HG03175 (cell line): ENCODE measurements at regions not wholly inside any gene's neighbourhood (a gene's known extent, or its start where the extent isn't known, plus 50 kb on each side); places are given as distances from the start of the nearest gene placed in this dataset.

Experiments
- ATAC-seq: cut with Tn5 transposase; IDR thresholded peaks from one replicate; pipeline ENCODE4 v1.9.1; 2021; ENCODE audit warnings: mild to moderate bottlenecking, moderate library complexity; ENCODE audit not compliant: unreplicated experiment

DNA sequence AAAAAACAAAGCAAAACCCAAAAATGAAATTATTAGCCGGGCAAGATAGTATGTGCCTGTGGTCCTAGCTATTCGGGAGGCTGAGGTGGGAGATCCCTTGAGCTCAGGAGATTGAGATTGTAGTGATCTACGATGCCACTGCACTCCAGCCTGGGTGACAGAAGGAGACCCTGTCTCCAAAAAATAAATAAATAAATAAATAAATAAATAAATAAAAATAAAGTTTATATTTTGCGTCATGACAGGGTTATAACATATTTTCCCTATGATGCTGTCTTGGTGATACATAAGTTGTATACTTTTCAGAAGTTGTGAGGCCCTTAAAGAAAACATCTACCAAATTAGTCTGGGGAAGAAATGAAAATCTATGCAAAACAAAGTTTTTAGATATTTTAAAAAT is 94.5 kb upstream of the MKLN1 start:
- no peak for ATAC-seq

DNA sequence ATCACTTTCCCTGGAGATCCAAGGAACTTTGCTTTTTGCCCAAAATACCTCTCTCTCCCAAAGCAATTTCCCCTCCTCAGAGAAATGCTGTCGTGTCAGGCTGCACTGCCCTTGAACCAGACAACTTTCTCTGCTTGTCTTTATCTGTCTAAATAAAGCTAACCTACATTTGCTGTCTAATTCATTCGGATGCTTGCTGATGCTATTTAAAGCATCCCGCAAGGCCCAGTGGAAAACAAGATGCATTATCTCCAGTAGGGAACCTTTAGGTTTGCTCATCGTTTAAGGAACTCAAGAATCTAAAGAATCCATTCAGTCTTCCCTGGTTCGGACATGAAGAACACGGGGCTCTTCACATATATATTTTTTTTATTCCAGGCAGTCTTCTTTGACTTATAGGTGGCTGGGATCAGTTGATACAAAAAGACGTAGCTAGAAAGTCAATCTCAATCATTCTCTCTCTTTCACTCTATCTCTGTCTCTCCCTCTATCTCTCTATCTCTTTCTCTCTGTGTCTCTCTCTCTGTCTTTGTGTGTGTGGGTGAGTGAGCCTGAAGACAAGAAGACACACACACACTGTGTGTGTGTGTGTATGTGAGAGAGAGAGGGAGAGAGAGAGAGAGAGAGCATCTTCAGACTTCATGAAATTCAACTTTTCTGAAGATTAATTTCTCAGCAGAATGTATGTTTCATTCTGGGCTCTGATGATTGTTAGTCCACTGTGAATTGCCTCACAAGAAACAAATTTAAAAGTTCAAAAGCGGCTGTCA is 92.8 kb upstream of the MKLN1 start:
- no peak for ATAC-seq

DNA sequence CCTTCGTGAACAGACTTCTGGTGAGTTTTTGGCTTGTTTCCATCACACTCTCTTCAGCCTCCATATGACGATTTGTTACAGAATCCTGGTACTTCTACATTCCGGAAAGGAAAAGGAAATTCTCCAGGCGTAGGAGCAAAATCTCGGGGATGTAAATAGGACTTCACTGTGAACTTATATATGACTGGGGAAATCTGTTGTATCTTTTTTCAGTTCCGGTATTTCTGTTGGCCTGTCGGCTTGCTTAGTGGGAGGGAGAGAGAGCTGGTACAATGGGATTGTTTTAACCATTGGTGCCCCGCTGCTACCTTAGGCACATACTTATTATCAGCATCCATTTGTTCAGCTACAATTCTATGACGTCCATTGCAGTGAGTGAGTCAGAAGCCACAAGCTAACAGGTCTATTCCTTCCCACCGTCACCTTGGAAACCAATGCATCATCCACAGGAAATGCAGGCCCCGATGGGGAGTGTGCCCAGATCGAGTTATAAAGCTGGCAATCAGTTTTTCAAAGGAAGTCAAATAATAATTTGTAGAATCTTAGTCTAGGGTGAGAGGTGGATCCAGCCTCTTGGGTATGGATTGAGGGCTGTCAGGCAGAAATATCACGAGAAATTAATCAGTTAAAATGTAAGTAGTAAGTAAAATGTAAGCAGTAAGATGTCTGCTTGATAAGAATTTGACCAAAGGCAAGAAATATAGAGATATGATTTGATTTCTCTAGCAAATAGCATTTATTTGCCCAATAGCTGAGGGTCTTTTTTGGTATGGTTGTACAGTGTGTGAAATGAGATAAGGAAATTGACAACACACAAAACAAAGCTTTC is 92.0 kb upstream of the MKLN1 start:
- ATAC-seq: no peak

DNA sequence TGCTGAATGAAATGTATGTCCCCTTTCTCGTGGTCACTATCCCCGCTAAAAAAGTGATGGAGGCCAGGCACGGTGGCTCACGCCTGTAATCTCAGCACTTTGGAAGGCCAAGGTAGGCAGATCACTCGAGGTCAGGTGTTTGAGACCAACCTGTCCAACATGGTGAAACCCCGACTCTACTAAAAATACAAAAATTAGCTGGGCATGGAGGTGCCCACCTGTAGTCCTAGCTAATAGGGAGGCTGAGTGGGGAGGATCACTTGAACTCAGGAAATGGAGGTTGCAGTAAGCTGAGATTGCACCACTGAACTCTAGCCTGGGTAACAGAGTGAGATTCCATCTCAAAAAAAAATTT is 91.4 kb upstream of the MKLN1 start:
- ATAC-seq: no peak

DNA sequence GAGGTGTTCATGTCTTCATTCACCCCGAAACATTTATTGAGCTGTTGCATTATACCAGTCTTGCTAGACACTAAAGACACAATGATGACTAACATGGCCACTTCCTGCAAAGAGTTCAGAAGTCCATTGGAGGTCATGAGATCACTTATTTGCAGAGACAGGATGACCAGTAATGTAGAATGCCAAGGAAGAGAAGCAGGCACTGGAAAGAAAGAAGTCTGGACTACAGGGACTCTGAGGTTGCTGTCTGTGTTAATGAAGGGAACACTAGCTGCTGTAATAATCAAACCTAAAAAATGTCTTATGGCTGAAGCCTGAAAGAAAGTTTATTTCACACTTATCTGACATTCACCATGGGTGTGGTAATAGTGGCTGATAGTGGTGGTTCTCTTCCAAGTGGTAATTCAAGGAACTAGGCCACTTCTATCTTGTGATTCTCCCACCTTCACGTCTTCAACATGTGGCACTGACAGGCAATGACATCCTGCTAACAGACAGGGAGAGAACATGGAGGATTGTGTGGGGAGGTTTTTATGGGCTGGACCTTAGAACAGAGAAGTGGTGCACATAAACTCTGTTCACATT is 89.2 kb upstream of the MKLN1 start:
- no peak for ATAC-seq

DNA sequence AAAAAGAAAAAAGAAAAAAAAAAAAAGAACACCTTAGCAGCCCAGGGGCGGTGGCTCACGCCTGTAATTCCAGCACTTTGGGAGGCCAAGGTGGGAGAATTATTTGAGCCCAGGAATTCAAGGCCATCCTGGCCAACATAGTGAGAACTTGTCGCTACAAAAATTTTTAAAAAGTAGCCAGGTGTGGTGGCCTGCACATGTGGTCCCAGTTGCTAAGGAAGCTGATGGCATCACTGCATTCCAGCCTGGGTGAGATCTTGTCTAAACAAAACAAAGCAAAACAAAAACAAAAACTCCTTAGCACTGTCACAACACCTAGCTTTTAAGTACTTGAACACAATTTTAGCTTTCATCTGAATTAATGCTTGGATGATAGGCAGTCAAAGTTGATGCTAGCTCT is 86.3 kb upstream of the MKLN1 start:
- no peak for ATAC-seq

DNA sequence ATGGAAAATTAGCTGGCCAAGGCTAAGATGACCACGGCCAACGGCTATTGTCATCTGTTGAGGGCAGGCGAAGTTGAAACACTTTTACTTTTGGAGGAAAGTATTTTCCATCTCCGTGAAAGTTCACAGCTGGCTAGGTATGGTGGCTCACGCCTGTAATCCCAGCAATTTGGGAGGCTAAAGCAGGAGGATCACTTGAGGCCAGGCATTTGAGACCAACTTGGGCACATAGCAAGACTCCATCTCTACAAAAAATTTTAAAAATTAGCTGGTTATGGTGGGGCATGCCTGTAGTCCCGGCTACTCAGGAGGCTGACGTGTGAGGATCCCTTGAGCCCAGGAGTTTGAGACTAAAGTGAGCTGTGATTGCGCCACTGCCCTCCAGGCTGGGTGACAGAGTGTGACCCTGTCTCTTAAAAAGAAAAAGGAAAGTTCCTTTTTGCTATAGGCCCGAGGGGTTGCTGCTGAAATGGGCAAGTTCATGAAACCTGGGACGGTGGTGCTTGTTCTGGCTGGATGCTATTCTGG is 85.5 kb upstream of the MKLN1 start:
- no peak for ATAC-seq

DNA sequence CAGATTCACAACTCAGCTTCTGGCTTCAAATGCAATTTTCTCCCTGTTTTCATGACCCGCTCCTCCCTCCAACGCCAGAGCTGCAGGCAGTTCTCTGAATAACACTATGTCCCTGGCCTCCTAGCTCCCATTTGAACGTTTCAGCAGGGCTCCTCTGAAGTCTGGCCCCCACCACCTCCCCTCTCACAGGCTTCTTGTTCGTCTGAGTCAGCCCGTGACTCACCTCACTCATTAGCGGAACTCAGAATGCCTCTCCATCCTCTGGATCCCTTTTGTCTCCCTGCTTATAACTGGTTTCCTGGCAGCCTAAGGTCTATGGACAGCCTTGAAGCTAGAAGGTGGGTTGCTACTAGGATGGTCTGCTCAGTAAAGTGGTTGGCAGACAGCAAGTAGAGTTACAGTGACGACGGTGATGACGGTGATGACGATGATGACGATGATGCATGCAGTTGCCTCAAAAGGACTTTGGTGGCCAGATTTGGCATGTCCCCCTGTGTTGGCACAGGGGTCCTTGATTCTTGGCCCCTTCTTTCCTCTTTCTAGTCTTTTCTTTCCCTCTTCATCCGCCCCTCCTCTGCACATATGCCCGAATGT is 83.3 kb upstream of the MKLN1 start:
- ATAC-seq: no peak

DNA sequence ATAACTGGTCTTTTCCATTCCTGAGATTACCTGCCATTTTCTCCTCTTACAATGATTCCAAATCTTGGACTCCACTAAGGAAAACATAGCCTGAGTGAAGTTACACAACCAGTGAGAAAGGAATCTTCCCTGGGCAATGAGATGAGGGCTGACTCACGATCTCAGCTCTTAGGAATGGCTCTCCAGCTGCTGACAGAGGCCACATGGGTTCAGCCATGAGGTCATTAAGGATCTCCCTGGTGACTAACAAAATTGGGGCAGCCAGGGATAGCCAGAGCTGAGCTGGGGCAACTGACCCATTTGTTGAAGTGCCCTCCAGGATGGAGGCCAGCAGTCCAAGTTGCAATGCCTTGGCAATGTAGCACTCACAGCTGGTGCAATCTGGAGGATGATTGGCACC is 78.7 kb upstream of the MKLN1 start:
- ATAC-seq: no peak

DNA sequence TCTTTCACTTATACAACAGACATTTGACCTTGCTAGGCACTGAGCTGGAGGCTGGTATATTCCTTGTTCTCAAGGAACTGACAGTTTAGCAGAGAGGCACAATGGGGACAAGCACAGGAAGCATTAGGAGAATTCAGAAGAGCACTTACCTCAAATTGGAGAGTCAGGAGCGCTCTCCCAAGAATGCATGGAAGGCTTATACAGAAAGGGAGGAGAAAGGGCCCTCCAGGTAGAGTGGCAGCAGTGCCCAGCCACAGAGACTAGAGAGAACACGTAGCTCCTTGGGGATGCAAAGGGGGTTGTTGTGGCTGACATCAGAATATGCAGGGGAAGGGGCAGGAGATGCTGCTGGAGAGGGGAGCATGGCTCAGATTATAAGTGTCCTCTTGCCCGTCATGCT is 78.2 kb upstream of the MKLN1 start:
- no peak for ATAC-seq

DNA sequence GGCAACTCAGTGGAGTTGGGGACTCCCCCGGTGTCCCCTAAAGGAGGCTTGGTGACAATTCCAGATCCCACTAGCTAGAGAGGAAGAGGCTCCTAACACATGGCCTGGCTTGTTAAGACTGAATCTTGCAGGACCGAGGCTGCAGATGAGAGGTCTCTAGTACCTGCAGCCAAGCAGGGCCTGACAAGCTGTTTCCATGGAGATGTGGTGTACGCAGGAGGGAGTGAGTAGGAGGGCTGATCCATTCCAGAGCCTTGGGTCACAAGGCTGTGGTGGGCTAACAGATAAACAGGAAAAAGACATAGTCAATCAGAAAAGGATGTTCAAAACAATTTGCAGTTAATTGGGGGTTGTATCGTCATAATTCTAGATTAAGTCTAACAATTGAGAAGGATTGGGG is 77.3 kb upstream of the MKLN1 start:
- no peak for ATAC-seq

DNA sequence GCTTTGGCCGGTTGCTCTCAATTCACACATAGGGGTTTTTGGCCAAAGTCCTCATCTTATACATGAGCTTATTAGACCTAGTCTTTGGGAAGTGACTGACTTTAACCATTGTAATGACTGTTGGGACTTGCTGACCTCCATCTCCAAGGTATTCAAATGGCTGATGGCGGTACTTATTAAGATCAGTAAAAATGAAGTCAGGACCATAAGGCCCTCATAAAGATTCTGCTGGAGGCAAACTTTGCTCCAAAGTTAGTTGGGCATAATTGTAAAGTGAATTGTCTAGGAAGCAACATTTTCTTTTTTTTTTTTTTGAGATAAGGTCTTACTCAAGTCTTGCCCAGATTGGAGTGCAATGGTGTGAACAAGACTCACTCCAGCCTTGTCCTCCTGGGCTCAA is 76.3 kb upstream of the MKLN1 start:
- no peak for ATAC-seq

DNA sequence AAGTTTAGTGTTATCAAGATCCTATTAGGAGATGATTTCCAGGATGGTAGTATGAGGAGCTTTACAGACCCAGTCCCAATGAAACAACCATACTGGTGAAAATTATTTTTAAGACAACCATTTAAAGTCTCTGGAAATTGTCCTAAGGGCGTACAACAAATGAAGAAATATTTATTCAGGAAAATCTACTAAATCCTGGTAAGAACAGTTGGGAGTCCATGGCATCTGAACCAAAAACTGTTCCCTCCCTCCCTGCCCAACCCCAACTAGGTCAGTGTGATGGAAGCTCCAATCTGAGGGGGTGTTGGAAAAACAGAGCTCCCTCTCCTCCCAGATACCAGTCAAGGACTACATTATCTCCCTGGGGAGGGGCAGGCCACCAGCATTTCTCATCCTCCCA is 74.7 kb upstream of the MKLN1 start:
- ATAC-seq: no peak

DNA sequence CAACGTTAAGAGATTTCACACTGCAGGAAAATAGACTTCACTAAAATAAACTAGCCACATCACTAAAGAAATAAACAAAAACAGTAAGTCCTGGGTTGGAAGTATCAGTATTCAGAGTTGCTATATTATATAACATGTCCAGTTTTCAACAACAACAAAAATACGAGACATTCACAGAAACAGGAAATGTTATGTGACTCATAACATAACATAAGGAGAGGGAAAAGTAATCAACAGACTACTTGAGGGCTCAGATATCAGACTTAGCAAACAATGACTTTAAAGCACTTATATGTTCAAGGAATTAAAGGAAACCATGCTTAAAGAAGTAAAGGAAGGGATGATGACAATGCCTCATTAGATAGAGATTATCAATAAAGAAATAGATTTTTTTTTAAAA is 73.5 kb upstream of the MKLN1 start:
- no peak for ATAC-seq

DNA sequence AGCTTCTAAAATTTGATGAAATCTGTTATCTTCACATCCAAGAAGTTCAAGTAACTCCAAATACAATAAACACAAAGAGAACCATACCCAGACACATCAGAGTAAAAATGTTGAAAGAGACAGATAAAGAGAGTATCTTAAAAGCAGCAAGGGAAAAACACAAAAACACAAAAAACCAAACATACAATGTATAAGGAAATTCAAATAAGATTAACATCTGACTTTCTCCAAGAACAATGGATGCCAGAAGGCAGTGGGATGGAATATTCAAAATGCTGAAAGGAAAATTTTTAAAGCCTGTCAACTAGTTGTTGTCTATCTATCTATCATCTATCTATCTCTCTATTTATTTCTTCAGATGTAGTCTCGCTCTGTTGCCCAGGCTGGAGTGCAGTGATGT is 72.4 kb upstream of the MKLN1 start:
- ATAC-seq: no peak

DNA sequence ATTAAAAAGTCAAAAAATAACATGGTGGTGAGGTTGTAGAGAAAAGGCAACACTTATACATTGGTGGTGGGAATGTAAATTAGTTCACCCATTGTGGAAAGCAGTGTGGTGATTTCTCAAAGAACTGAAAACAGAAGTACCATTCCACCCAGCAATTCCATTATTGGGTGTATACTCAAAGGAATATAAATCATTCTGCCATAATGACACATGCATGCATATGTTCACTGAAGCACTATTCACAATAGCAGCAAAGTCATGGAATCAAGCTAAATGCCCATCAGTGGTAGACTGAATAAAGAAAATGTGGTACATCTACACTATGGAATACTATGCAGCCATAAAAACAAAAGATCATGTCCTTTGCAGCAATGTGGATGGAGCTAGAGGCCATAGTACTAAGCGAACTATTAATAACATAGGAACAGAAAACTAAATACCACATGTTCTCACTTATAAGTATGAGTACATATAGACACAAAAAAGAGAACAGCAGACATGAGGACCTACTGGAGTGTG is 66.1 kb upstream of the MKLN1 start:
- no peak for ATAC-seq

DNA sequence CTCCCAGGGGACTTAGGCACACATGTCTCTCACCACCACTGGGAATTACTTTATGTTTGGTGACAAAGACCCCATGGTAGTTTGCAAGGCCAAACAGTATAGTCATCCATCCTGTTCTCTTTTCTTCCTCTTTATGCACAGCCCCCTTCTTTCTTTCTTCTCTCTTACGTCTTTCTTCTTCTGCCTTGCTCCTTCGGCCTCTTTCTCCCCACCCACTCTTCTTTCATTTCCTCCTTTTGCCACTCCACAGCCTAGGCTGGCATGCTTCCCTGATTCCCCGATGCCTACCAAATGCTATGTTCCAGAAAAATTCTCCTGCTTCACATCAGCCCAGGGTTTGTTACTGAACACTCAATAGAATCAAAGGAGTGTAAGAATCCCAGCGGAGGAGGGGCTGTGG is 62.4 kb upstream of the MKLN1 start:
- ATAC-seq: no peak

DNA sequence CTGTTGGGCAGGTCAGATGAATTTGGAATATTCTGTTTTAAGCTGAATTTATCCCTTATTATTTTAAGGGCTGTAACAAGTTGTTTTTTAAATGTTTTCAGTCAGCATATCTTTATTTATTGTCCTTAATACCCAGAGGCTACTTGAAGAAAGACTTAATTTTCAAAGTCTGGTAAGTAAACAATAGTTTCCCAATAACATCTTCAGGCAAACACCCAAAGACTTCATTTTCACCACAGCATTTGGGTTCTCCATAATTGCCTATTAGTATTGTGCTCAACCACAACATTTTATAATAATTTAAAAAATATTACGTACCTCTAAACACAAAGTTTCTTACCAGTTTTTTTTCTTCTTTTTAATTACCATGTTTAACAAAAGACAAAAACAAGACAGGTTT is 60.0 kb upstream of the MKLN1 start:
- ATAC-seq: no peak

DNA sequence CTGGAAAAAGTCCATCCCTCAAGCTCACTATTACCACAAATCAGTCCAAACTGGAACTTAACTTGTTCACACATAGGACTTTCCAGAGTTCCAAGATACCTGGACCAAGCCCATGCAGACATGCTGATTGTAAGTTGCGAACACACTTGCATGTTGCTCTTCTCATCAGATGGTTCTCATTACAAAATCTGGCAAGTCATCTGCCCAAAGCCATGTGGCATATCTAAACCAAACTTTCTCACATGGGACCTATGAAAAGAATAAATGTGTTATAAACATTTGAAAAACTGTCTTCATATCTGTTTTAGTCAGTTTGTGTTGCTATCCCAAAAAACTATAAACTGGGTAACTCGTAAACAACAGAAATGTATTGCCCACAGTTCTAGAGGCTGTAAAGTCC is 58.8 kb upstream of the MKLN1 start:
- no peak for ATAC-seq

DNA sequence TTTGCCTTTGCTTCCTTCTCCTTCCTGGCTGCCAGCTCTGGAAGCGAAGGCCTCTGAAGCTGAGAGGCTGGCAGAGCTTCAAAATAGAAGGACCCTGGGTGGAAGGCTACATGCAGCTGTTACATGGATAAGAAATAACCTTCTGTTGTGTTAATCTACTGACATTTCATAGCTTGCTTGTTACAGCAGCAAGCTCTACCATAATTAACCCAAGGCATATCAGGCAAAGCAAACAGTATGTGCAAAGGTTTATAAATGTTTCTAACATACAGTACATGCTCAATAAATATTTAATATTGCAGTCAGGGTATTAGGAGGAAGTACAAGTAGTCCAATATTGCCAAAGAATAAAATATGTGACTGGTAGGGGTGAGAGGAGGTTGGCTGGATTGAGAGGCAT is 55.6 kb upstream of the MKLN1 start:
- no peak for ATAC-seq

DNA sequence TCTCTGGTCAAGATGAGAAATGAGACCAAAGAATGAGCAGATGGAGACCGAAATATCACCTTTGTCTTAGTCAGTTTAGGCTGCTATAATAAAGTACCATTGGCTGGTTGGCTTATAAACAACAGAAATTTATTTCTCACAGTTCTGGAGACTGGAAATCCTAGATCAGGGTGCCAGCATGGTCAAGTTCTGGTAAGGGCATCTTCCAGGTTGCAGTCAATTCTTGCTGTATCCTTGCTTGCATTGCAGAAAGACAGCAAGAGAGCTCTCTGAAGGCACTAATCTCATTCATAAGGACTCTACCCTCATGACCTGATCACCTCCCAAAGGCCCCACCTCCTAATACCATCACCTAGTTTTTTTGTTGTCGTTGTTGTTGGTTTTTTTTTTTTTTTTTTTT is 52.7 kb upstream of the MKLN1 start:
- ATAC-seq: no peak
